GM21723 (cell line): ENCODE measurements at regions not wholly inside any gene's neighbourhood (a gene's known extent, or its start where the extent isn't known, plus 50 kb on each side); places are given as distances from the start of the nearest gene placed in this dataset.
"Not testable (repeated sequence)": the region's sequence is repeated elsewhere in the genome, so short reads cannot be mapped to it uniquely, and the experiment has no call there.

Source experiments
- ATAC-seq: cut with Tn5 transposase; IDR thresholded peaks from one replicate; pipeline ENCODE4 v1.9.1; 2021; ENCODE audit warnings: mild to moderate bottlenecking, moderate library complexity; ENCODE audit not compliant: unreplicated experiment

DNA sequence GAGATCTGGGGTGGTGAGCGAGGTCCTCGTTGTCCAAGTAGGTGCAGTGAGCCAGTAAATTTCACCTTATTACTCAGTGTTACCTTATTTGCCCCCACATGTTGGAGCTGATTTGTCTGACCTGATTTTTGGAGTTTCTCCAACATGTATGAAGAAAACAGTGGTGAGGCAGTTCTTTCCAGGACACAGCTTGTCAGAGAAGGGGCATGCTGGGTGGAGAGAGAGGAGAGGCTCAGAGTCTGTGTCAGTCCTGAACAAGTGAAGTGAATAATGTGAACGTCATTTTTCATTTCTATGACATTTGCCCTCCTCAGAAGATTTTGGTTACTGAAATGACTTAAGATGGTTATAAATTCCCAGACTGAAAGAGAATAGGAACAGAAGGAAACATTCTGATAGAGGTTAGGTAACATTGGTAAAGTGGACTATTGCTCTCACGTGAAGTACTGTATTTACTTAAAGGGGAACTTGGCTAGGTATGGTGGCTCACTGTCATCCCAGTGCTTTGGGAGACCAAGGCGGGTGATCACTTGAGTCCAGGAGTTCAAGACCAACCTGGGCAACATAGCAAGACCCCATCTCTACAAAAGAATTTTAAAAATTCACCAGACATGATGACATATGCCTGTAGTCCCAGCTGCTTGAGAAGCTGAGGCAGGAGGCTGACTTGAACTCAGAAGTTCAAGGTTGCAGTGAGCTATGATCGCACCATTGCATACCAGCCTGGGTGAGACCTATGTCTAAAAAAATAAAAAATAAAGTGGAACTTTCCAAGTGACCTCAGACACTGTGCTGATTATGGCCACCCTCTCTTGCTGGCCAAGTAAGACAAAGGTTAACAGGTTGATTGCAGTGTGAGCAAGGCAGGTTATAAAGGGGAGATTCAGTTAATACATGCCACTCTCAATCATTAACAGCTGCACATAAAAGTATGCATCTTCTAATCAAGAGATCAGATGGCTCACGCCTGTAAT, 184.3 kb downstream of the EDN1 start:
- ATAC-seq: no peak

DNA sequence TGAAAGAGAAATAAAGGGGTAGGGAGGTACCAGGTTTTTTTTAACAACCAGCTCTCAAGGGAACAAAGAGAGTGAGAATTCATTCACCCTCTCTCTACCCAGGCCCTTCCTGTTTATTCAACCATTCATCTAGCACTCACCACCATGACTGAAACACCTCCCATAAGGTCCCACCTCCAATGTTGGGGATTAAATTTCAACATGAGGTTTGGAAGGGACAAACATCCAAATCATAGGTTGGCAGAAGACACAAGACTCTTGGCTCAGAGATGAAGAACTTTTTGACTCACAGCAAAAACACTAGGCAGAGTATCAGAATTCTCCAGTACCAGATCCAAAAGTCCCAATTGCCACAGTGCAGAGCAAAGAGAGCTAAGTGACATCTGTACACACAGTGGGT, 186.3 kb downstream of the EDN1 start:
- no peak for ATAC-seq

DNA sequence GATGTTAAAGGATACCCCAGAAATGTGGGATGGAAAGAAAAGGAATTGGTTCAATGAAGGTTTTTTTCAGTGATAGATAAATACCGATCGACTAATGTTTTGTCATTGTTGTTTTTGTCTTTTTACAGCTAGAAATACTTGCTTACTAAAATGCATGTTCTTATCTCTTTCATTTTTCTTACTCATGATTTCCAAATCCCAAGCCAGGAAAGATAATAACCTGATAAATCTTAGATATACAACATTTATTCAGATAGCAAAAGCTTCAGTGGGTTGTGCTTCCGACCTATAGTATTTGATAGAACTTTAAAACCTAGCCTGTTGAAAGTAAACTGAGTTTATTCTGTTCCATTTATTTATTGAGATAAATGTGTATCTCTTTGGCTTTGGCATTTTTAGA, 187.5 kb downstream of the EDN1 start:
- ATAC-seq: no peak

DNA sequence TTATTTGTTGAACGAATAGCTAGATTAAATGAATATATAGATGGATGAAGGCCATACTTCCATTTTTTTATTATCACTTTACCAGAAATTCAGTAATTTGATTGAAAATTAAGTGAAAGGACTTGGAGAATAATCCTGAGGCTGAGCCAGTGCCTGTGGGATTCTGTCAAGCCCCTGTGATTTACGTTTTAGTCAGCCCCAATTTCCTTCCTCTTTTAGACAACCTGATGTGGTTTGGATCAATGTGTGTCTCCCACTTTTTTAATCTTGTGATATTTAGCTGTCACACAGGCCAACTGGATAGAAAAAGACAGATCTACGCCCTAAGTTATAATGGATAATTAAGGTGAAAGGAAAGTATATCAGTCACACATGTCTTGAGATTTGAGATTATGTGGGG, 188.8 kb downstream of the EDN1 start:
- no peak for ATAC-seq

DNA sequence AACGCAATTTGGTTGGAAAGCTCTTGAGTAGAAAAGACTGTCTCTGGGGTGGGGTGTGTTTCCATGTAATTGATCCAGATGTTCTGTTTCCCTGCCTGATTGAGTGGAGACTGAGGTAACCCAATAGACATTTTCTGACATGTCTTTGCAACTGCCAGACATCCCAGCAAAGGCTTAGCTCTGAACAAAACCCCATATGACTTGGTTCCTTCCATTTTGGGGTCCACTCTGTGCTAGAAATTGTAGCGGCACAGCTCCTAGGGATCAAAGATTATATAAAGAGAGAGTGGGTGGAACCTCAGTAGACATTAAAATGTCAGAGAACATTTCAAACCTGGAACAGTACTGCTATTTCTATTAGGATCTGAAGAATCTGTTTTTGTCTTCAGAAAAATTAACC, 189.3 kb downstream of the EDN1 start:
- ATAC-seq: no peak

- ATAC-seq: no peak
Observed at GRCh38 chr6:12479881-12480280, 189.7 kb downstream of the EDN1 start.

GRCh38 chr6:12480379-12480778, 190.2 kb downstream of the EDN1 start:
- no peak for ATAC-seq

GRCh38 chr6:12481292-12481691, 191.1 kb downstream of the EDN1 start:
- no peak for ATAC-seq

GRCh38 chr6:12481850-12482249, 191.7 kb downstream of the EDN1 start:
- ATAC-seq: no peak

GRCh38 chr6:12482386-12483375, 192.5 kb downstream of the EDN1 start:
- ATAC-seq: no peak

GRCh38 chr6:12483712-12484111, 193.6 kb downstream of the EDN1 start:
- ATAC-seq: peak; percentile 88

GRCh38 chr6:12484519-12484918, 194.4 kb downstream of the EDN1 start:
- no peak for ATAC-seq

- no peak for ATAC-seq
Observed at GRCh38 chr6:12485226-12485764, 195.1 kb downstream of the EDN1 start.

DNA sequence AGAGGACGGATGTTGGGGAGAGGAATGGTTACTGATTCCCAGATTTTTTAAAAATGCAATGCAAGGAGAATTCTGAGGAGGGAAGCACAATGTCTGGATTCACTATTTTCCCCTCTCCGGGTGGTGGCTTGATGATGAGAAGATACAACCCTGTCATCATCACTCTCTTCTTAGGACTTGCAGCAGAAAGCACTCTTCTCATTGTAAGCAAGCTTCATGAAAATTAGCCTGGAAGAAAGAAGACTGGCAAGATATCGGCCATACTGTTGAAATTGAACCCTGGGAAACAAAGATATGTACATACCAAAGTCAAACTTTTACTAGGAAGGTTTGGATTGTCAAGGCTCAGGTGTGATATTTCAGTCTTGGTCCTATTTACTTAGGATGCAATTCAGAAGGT, 195.7 kb downstream of the EDN1 start:
- ATAC-seq: no peak

DNA sequence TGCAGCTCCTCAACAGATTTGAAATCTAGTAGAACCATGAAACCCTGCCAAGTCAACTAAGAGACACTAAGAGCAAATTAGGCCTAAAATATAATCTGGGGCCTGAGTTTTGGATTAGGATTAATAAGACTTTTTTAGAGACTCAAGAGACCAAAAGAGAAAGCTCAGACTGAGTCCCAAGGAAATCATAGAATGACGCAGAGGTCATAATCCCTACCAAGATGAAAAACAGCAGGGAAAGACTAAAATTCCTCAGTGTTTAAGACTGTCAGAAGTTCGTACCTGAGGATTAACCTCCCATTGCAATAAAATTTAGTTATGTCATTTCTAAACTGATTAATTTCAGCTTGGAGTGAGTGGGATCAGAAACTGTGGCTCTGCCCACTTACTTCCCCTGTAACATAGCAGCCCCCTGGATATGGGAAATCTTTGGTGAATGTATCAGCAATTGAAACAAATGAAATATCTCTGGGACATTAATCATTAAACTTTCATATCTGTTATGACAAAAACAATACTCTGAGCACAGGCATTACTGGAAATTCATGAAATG, 200.3 kb downstream of the EDN1 start:
- ATAC-seq: no peak

DNA sequence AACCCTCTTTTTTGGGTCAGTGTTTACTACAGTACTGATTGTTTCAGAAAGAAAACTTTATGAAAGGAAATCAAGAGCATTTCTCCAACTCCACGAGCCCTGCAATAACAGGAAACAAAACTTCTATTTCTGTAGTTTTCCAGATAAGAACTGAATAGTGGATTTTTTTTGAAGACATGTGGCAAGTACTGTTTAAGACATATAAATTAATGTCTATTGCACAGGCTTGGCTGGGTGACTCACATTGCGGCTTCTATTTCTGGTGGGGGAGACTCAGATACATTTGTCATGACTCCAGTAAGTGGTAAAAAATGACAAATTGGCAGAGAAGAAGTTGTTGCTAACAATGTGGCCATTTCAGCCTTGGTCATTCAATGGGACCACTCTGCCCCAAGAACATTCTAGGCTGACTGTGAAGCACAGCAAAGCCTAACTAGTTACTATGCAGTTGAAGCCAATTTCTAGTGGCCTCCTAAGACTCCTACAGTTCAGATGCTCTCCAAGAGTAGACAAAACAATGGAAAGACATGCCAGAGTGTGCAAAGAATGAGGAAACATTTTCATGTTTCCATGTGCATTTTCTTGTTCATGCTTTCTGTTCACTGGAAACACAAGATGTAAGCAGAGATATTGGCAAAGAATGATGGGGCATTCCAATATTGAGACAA, 200.9 kb downstream of the EDN1 start:
- ATAC-seq: no peak

GRCh38 chr6:12492929-12493328, 202.8 kb downstream of the EDN1 start:
- ATAC-seq: not testable (repeated sequence)

GRCh38 chr6:12493446-12493845, 203.3 kb downstream of the EDN1 start:
- ATAC-seq: no peak

DNA sequence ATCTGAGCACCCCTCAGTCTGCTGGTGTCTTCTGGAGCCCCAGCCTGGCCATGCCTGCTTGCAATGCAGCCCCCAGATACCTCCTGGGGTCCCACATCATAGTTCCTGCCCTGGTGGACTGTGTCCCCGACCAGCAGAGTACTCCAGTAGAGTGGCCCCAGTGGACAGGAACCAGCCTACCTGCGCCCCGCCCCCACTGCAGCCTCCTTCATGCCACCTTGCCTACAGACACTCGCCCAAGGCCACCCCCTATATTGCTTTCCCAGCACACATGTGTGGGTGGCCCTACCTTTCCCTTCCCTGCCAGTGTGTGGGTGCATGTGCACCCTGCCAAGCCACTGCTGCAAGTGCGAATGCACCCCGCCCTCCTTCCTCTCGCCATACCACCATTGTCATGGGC, 204.0 kb downstream of the EDN1 start:
- ATAC-seq: no peak

GRCh38 chr6:12501990-12502389, 211.8 kb downstream of the EDN1 start:
- no peak for ATAC-seq
